Hepatocyte (in vitro differentiated cells): ENCODE measurements at regions not wholly inside any gene's neighbourhood (a gene's known extent, or its start where the extent isn't known, plus 50 kb on each side); places are given as distances from the start of the nearest gene placed in this dataset.

Source experiments
- DNase-seq: peaks from one replicate; pipeline ENCODE4 v3.0.0-alpha.2; 2016; ENCODE audit warnings: low spot score
- H2AFZ ChIP-seq: fragments of 200-600 bp; sonication (generic); 2 replicates; pipeline ENCODE4 v1.6.0; 2016; ENCODE audit warnings: antibody characterized with exemption, mild to moderate bottlenecking
- H3K27ac ChIP-seq: fragments of 200-600 bp; sonication (generic); 2 replicates; pipeline ENCODE4 v1.5.1; 2016; ENCODE audit warnings: mild to moderate bottlenecking
- H3K27me3 ChIP-seq: fragments of 200-600 bp; sonication (generic); 2 replicates; pipeline ENCODE4 v1.6.1; 2016
- H3K36me3 ChIP-seq: fragments of 200-600 bp; sonication (generic); replicated peaks from 2 replicates; pipeline ENCODE4 v1.5.1; 2016; ENCODE audit warnings: low read depth; ENCODE audit not compliant: insufficient read depth
- H3K4me1 ChIP-seq: fragments of 200-600 bp; sonication (generic); 2 replicates; pipeline ENCODE4 v1.5.1; 2016; ENCODE audit warnings: mild to moderate bottlenecking, moderate library complexity; ENCODE audit not compliant: insufficient read depth
- H3K4me2 ChIP-seq: fragments of 200-600 bp; sonication (generic); 2 replicates; pipeline ENCODE4 v1.6.0; 2016
- H3K4me3 ChIP-seq: fragments of 200-600 bp; sonication (generic); 2 replicates; pipeline ENCODE4 v1.5.1; 2016; ENCODE audit warnings: mild to moderate bottlenecking
- H3K79me2 ChIP-seq: fragments of 200-600 bp; sonication (generic); 2 replicates; pipeline ENCODE4 v1.6.0; 2017; ENCODE audit warnings: mild to moderate bottlenecking
- H3K9me2 ChIP-seq: fragments of 200-600 bp; sonication (generic); replicated peaks from 2 replicates; pipeline ENCODE4 v1.6.0; 2017; ENCODE audit warnings: mild to moderate bottlenecking; ENCODE audit not compliant: insufficient read depth
- H3K9me3 ChIP-seq: fragments of 200-600 bp; sonication (generic); 2 replicates; pipeline ENCODE4 v1.5.1; 2016; ENCODE audit warnings: low read depth, mild to moderate bottlenecking
- H4K20me1 ChIP-seq: fragments of 200-600 bp; sonication (generic); 2 replicates; pipeline ENCODE4 v1.6.0; 2016; ENCODE audit warnings: mild to moderate bottlenecking; ENCODE audit not compliant: insufficient read depth, poor library complexity, severe bottlenecking
- CTCF ChIP-seq: fragments of 200-600 bp; sonication (generic); IDR thresholded peaks from 2 replicates; pipeline ENCODE4 v1.5.1; 2016; ENCODE audit warnings: antibody characterized with exemption, mild to moderate bottlenecking; ENCODE audit not compliant: poor library complexity
- EZH2 ChIP-seq: fragments of 200-600 bp; sonication (generic); IDR thresholded peaks from 2 replicates; pipeline ENCODE4 v1.6.1; 2016; ENCODE audit warnings: antibody characterized with exemption, mild to moderate bottlenecking, borderline replicate concordance
- EZH2phosphoT487 ChIP-seq: fragments of 200-600 bp; sonication (generic); IDR thresholded peaks from one replicate; pipeline ENCODE4 v1.6.1; 2018; ENCODE audit warnings: antibody characterized with exemption, mild to moderate bottlenecking, low read depth, moderate library complexity; ENCODE audit not compliant: unreplicated experiment, severe bottlenecking
- WGBS: methylation state at CpG from one replicate; pipeline ENCODE4 v1.1.6; 2016; ENCODE audit warnings: low lambda C conversion rate; ENCODE audit errors: missing lambda C conversion rate; 5-methylcytosine and 5-hydroxymethylcytosine counted together

GRCh38 chr2:147548451-147548850 lies 296.4 kb upstream of the ACVR2A start:
- H3K4me3 ChIP-seq = no peak overlapping the region

GRCh38 chr2:147547440-147547839 lies 297.4 kb upstream of the ACVR2A start:
- no peak for DNase-seq
- WGBS = 80% methylated on average over 1 of the region's 1 CpG
- H3K27me3 ChIP-seq = no peaks in the 10 kb centered on the region
- no peak overlapping the region for H2AFZ ChIP-seq
- H3K27ac ChIP-seq = no peak overlapping the region
- no peaks in the 10 kb centered on the region for H3K9me2 ChIP-seq
- no peaks in the 10 kb centered on the region for H3K36me3 ChIP-seq
- no peak overlapping the region for H3K4me2 ChIP-seq
- TF ChIP-seq EZH2phosphoT487 = no peak
- no peak for TF ChIP-seq EZH2
- TF ChIP-seq CTCF = no peak
- H3K4me1 ChIP-seq = peaks cover 9% of the 10 kb centered on the region
- H3K79me2 ChIP-seq = no peaks in the 10 kb centered on the region
- no peak overlapping the region for H3K4me3 ChIP-seq
- H4K20me1 ChIP-seq = no peaks in the 10 kb centered on the region
- no peaks in the 10 kb centered on the region for H3K9me3 ChIP-seq

More at GRCh38 chr2:147548451-147548850, 296.4 kb upstream of the ACVR2A start:
- Histone ChIP-seq H3K9me2 (no peaks in the 10 kb centered on the region), H3K27ac (no peak overlapping the region), H4K20me1 (no peaks in the 10 kb centered on the region), H3K27me3 (no peaks in the 10 kb centered on the region), H3K79me2 (no peaks in the 10 kb centered on the region), H3K4me2 (no peak overlapping the region), H3K4me1 (peaks cover 9% of the 10 kb centered on the region), H3K36me3 (no peaks in the 10 kb centered on the region), H3K9me3 (no peaks in the 10 kb centered on the region), H2AFZ (no peak overlapping the region)
- no peak for TF ChIP-seq EZH2
- no peak for TF ChIP-seq EZH2phosphoT487
- TF ChIP-seq CTCF = no peak
- 93% methylated on average over 1 of the region's 1 CpG for WGBS
- DNase-seq = no peak

- Histone ChIP-seq H4K20me1 (no peaks in the 10 kb centered on the region), H3K36me3 (no peaks in the 10 kb centered on the region), H3K9me2 (no peaks in the 10 kb centered on the region), H3K27me3 (no peaks in the 10 kb centered on the region), H2AFZ (no peak overlapping the region), H3K4me1 (peaks cover 9% of the 10 kb centered on the region), H3K4me2 (no peak overlapping the region), H3K79me2 (no peaks in the 10 kb centered on the region), H3K27ac (peak overlapping the region; percentile 30), H3K9me3 (no peaks in the 10 kb centered on the region), H3K4me3 (no peak overlapping the region)
- no peak for DNase-seq
- 82% methylated on average over 1 of the region's 1 CpG for WGBS
- TF ChIP-seq EZH2 (no peak), CTCF (no peak), EZH2phosphoT487 (no peak)
Measured at GRCh38 chr2:147546109-147546508, 298.7 kb upstream of the ACVR2A start.

GRCh38 chr2:147543056-147543455 lies 301.8 kb upstream of the ACVR2A start:
- no peak for DNase-seq
- H3K79me2 ChIP-seq = no peaks in the 10 kb centered on the region
- no peak overlapping the region for H3K4me3 ChIP-seq
- H3K27ac ChIP-seq = no peak overlapping the region
- no peaks in the 10 kb centered on the region for H3K27me3 ChIP-seq
- no peaks in the 10 kb centered on the region for H4K20me1 ChIP-seq
- H3K36me3 ChIP-seq = no peaks in the 10 kb centered on the region
- no peaks in the 10 kb centered on the region for H3K9me3 ChIP-seq
- no peak for TF ChIP-seq EZH2
- TF ChIP-seq EZH2phosphoT487 = no peak
- no peak for TF ChIP-seq CTCF
- H3K9me2 ChIP-seq = no peaks in the 10 kb centered on the region
- H2AFZ ChIP-seq = no peak overlapping the region
- H3K4me2 ChIP-seq = no peak overlapping the region
- H3K4me1 ChIP-seq = peaks cover 9% of the 10 kb centered on the region
